Lung microvascular endothelial cell (primary cell): ENCODE measurements at regions not wholly inside any gene's neighbourhood (a gene's known extent, or its start where the extent isn't known, plus 50 kb on each side); places are given as distances from the start of the nearest gene placed in this dataset.
"Not testable (repeated sequence)": the region's sequence is repeated elsewhere in the genome, so short reads cannot be mapped to it uniquely, and the experiment has no call there.

ENCODE experiments used
- DNase-seq, 2 donors: peaks; one replicate each; pipeline versions ENCODE4 v3.0.0 to v3.0.0-alpha.2; 2010; ENCODE audit warnings: low read depth in 2 of 2

DNA sequence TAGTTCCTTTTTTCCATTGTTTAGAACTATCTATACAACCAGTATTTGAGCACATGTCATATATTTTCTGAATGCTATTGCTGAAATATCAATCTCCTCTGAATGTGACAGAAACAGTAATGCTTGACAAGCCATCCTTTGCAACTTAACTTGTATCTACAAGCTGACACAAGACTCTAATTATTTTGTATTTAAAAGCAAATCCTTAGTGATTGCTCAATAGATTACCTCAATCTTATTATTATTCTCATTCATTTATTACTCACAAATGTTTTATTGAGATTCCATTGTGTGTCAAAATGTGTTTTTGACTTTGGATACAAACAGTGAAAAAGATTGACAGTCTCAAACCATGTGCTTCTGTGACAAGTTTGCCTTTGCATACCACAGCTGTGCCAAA is 787.8 kb upstream of the PRR20A start:
- no peak for DNase-seq

GRCh38 chr13:56356690-56357089 is 784.0 kb upstream of the PRR20A start:
- no peak for DNase-seq

DNA sequence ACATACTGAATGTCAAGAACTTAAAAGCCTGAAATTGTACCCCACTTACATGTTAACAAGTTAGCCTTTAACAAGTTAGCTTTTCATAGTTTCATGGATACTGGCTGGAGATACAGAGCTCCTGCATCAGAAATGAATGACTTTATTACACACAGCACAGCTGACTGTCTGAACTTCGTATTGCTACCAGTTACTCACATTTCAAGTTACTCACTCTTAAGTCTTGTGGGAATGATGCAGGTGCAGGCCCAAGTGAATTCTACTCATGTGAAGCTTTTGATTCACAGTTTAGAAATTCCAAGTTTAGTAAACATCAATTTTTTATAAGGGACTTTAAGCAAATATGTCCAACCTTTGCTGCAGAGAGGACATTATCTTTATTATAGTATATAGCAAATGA is 762.2 kb upstream of the PRR20A start:
- no peak for DNase-seq

- no peak for DNase-seq
Measured at GRCh38 chr13:56393549-56393948, 747.2 kb upstream of the PRR20A start.

GRCh38 chr13:56396318-56396717 is 744.4 kb upstream of the PRR20A start:
- DNase-seq: no peak

GRCh38 chr13:56400774-56401173 is 739.9 kb upstream of the PRR20A start:
- DNase-seq: no peak

DNA sequence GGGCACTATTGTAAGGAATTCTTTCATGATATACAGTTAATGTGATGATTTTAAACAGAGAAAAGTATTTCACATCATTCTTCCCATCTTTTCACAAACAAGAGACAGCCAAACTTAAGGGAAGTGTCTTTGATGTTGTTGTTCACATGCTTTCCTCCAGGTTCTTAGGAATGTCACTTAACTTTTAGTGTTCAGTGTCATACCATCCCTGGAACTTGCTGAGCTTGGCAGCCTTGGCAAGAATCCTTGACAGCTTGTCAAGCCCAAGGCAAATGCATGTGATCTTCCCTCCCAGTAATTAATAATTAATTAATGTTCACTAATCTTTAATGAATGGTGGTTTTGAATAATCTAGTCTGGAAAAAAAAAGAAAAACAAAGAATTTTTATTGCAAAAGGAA is 727.9 kb upstream of the PRR20A start:
- DNase-seq: no peak

GRCh38 chr13:56424246-56424645 is 716.5 kb upstream of the PRR20A start:
- no peak for DNase-seq

DNA sequence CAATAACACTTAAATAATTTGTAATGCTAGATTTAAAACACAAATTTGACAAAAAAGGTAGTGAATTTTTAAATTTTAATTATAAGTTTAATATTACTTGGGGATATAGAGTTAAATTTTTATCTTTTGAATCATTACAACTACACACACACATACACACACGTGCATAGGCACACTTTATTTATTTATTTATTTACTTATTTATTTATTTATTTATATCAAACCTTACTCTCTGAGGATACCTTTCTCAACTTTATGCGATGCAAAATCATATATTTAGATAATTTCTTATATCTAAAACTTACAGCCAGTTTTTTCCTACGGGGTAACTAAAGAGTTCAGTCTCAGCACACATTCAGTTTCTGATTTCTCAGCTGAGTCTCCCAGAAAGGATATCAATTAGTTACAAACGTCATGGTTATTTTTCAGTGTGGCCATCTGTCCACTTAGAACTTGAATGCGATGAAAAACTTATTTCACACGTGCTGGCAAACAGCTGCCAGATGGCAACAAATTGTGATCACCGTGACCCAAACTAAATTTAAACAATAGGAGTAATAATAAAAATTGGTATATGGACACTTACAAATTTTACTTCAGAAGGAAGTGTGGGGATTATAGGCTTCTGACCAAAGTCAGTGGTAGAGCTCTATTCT is 683.1 kb upstream of the PRR20A start:
- DNase-seq: no peak

GRCh38 chr13:56459286-56459685 is 681.4 kb upstream of the PRR20A start:
- DNase-seq: no peak

- no peak for DNase-seq
Measured at GRCh38 chr13:56501750-56502149, 639.0 kb upstream of the PRR20A start.

DNA sequence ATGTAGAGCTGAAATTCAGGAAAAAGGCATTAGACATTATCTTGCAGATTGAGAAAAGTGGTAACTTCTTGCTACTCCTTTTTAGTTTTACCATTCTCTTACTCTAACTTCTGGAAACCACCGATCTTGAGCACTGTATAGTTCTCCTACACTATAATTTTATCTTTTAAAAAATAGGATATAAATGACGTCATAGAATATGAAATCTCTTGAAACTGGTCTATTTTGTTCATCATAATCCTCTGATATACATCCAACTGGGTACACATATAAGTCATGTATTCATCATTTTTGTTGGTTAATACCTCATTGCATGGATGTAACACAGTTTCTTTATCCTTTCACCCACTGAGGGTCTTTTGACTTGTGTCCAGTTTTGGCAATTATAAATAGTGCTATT is 629.9 kb upstream of the PRR20A start:
- DNase-seq: no peak

DNA sequence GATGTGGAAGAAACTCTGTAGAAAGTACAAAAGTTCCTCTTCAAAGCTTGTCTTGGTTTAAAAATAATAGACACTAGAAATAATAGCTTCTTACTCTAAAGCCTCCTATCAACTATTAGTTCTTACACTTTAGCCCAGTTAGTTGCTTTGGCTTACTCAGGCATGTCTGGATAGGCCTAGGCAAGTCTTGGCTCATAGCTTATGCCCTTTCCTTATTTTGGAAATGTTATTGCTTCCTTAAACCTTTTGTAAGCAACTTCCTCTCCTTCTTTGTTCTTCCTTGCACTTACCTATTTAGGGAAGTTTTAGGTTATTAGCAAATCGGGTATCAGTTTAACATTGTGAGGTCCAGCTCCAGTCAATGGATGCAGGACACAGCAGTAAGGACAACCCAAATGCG is 628.4 kb upstream of the PRR20A start:
- DNase-seq: not testable (repeated sequence)

DNA sequence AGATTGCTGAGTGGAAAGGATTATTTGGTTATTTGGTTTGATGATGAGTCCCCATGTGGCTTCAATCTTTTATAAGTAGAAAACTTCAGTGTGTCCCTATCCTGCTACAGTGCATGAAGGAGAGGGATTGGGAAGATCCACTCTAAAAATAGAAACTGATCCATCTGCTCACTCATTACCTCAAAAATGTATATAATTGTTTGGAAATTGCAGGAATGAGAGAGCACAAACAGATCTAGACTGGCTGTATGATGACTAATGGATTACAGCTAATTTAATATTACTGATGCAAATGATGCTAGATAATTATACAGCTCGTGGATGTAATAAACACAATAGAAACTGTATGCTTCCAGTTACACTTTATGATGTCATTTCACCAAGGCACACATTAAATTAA is 625.3 kb upstream of the PRR20A start:
- no peak for DNase-seq

DNA sequence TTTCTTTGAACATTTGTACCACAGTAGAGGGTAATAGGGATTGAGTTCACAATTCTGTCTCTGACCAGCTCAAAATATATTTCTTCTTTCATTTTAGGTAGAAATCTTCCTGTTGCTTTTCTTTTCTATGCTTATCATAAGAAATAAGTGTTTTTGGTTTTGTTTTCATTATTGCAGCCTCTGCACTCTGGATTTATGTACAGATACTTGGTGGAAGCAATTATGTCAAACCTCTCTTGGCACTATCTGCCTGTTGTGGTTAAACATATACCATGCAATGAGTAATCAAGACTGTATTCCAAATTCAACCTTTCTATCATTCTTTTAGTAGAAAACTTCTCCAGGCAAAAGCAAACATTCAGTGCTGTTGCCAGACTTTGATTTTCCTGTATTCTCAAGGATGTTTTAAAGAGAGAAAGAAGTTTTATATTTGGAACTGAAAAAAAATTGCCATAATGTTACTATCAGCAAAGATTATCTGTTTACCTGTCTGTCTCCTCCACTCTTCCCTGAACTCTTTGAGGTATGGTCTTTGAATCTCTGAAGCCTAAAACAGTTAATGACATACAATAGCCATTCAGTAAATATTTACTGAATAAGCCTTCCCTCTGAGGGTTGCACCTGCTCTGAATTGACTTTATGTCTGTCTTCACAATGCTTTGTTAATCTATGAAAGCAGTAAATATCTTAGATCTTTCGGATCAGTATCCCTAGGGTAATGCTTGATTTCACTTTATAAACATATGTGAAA is 612.5 kb upstream of the PRR20A start:
- no peak for DNase-seq

DNA sequence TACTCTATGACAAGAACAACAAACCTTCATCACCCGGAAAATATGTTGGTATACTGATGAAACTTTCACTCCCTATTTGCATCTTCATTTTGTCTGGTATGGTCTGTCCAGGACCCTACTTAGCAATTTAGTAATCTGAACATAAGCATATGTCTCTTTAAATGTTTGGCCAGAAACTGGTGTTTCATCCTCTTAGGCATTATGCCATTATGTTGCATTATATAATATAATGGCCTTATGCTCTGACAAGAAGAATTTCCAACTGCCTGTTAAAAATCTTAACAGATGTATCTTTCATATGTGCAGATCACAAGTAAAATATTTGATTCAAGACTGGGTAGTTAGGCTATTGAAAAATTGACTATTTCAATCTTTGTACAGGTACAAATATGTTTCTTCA is 610.6 kb upstream of the PRR20A start:
- no peak for DNase-seq

DNA sequence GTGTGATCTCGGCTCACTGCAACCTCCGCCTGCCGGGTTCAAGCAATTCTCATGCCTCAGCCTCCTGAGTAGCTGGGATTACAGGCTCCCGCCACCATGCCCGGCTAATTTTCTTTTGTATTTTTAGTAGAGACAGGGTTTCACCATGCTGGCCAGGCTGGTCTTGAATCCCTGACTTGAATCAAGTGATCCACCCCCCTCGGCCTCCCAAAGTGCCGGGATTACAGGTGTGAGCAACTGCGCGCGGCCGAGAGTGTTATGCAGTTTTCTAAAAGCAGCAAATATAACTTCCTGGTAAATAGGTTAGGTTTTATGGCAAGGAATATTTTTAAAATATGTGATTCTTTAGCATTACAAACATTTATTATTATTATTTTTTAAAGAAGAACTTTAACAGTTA is 592.8 kb upstream of the PRR20A start:
- DNase-seq: not testable (repeated sequence)

DNA sequence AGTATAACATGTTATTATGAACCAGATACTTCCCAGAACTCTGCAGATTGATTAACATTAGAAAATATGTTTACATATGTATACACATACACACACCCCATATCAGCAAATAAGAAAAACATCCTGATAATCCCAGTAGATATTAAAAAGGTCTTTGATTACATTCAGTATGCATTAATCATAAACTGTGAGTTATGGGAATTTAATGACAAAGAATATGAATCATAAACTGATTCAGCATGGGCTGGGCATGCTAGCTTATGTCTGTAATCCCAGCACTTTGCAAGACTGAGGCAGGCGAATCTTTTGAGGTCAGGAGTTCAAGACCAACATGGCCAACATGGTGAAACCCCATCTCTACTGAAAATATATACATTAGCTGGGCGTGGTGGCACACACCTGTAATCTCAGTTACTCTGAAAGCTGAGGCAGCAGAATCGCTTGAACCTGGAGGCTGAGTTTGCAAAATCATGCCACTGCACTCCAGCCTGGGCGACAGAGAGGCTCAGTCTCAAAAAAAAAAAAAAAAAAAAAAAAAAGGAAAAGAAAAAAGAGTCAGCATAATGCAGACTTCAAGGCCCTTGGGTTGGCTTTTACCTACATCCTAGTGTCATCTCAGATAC is 581.9 kb upstream of the PRR20A start:
- no peak for DNase-seq

GRCh38 chr13:56561327-56561726 is 579.4 kb upstream of the PRR20A start:
- no peak for DNase-seq

DNA sequence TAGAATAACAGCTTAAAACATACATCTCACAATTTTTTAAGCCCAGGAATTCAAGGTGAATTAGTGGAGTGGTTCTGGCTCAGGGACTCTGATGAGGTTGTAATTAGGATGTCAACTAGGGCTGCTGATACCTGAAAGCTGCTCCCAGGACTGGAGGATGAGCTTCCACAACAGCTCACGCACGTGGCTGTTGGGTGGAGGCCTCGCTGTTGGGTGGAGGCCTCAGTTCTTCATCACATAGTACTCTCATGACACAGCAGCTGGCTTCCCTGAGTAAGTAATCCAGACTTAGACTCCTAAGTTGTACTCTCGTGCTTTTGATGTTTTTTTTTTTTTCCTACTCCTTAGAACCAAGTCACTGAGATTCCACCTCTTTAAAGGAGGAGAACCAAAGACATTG is 577.1 kb upstream of the PRR20A start:
- DNase-seq: no peak

DNA sequence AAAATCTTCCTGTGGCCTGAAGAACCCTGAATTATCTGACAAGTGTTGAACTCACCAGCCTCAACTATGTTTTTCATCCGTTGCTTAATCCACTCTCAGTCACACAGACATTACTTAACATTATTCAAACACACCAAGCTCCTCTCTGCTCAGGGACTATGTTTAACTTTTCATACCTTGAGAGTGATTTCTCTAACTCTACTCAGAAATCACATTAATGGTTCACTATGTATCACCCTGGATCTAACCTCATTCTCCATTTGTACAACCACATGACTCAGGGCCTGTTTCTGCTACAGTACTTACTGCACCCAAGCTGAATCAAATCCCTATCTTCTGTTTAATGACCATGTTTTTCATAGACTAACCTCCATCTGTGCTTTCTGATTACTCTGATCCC is 553.7 kb upstream of the PRR20A start:
- no peak for DNase-seq

- no peak for DNase-seq
Measured at GRCh38 chr13:56615572-56615971, 525.1 kb upstream of the PRR20A start.

- no peak for DNase-seq
Measured at GRCh38 chr13:56622840-56623239, 517.9 kb upstream of the PRR20A start.
